HG03196 (cell line): ENCODE measurements at regions not wholly inside any gene's neighbourhood (a gene's known extent, or its start where the extent isn't known, plus 50 kb on each side); places are given as distances from the start of the nearest gene placed in this dataset.
"Not testable (repeated sequence)": the region's sequence is repeated elsewhere in the genome, so short reads cannot be mapped to it uniquely, and the experiment has no call there.

Experiments used
- ATAC-seq: cut with Tn5 transposase; IDR thresholded peaks from one replicate; pipeline ENCODE4 v1.9.1; 2021; ENCODE audit not compliant: unreplicated experiment

- no peak for ATAC-seq
These were observed 154.3 kb downstream of the RMST start for GRCh38 chr12:97616946-97617345.

- no peak for ATAC-seq
These were observed 166.4 kb downstream of the RMST start for GRCh38 chr12:97628962-97629361.

- ATAC-seq: no peak
These were observed 166.8 kb downstream of the RMST start for GRCh38 chr12:97629382-97629781.

- no peak for ATAC-seq
These were observed 167.8 kb downstream of the RMST start for GRCh38 chr12:97630356-97630755.

GRCh38 chr12:97630875-97631274, 168.3 kb downstream of the RMST start:
- no peak for ATAC-seq

GRCh38 chr12:97637770-97638169, 175.2 kb downstream of the RMST start:
- ATAC-seq: no peak

- ATAC-seq: no peak
These were observed 176.1 kb downstream of the RMST start for GRCh38 chr12:97638739-97639138.

- ATAC-seq: no peak
These were observed 177.1 kb downstream of the RMST start for GRCh38 chr12:97639702-97640101.

GRCh38 chr12:97640826-97641225, 178.2 kb downstream of the RMST start:
- ATAC-seq: no peak

- no peak for ATAC-seq
These were observed 180.3 kb downstream of the RMST start for GRCh38 chr12:97642911-97643310.

- ATAC-seq: no peak
These were observed 181.3 kb downstream of the RMST start for GRCh38 chr12:97643924-97644323.

GRCh38 chr12:97645726-97646125, 183.1 kb downstream of the RMST start:
- ATAC-seq: no peak

- no peak for ATAC-seq
These were observed 184.5 kb downstream of the RMST start for GRCh38 chr12:97647142-97647541.

- ATAC-seq: no peak
These were observed 187.6 kb downstream of the RMST start for GRCh38 chr12:97650242-97650641.

- not testable (repeated sequence) for ATAC-seq
These were observed 193.9 kb downstream of the RMST start for GRCh38 chr12:97656548-97656947.

GRCh38 chr12:97659117-97659880, 196.7 kb downstream of the RMST start:
- ATAC-seq: no peak

GRCh38 chr12:97666263-97666662, 203.7 kb downstream of the RMST start:
- no peak for ATAC-seq

- no peak for ATAC-seq
These were observed 210.3 kb downstream of the RMST start for GRCh38 chr12:97672870-97673269.

- ATAC-seq: no peak
These were observed 218.1 kb downstream of the RMST start for GRCh38 chr12:97680751-97681150.

- no peak for ATAC-seq
These were observed 219.3 kb downstream of the RMST start for GRCh38 chr12:97681612-97682504.

GRCh38 chr12:97685360-97685759, 222.8 kb downstream of the RMST start:
- ATAC-seq: no peak

- no peak for ATAC-seq
These were observed 239.3 kb downstream of the RMST start for GRCh38 chr12:97701901-97702300.
